ENCODE measurements at regions not wholly inside any gene's neighbourhood (a gene's known extent, or its start where the extent isn't known, plus 50 kb on each side); places are given as distances from the start of the nearest gene placed in this dataset.

GRCh38 chr3:35487376-35487775 is 151.9 kb upstream of the ARPP21 start:
- ATAC-seq (no peak), DNase-seq (no peak)
- 70 to 72% methylated on average over 2 of the region's 2 CpGs for WGBS, 2 donors
- no peaks in the 10 kb centered on the region for H3K36me3 ChIP-seq
- no peak for TF ChIP-seq CTCF (IDR thresholded peaks at IDR 0.05)
- H3K27ac ChIP-seq: no peak overlapping the region
- no peaks in the 10 kb centered on the region for H3K9me3 ChIP-seq
- peaks cover 0 to 4% (median 0%) of the 10 kb centered on the region in 9 donors for H3K4me1 ChIP-seq
- no peaks in the 10 kb centered on the region for H3K27me3 ChIP-seq
- H3K4me3 ChIP-seq: no peak overlapping the region
- intact Hi-C loops (cut with DNase I): no loop called here

GRCh38 chr3:35488526-35488925 is 150.8 kb upstream of the ARPP21 start:
- Histone ChIP-seq H3K27ac (no peak overlapping the region), H3K36me3 (no peaks in the 10 kb centered on the region), H3K4me1 (peaks cover 0 to 4% (median 0%) of the 10 kb centered on the region in 9 donors), H3K4me3 (no peak overlapping the region), H3K27me3 (no peaks in the 10 kb centered on the region), H3K9me3 (no peaks in the 10 kb centered on the region)
- no peak for TF ChIP-seq CTCF (IDR thresholded peaks at IDR 0.05)
- intact Hi-C loops (cut with DNase I): no loop called here
- DNase-seq (no peak), ATAC-seq (no peak)
- WGBS, 2 donors: 85 to 87% methylated on average over 1 of the region's 1 CpG

GRCh38 chr3:35492841-35493240 is 146.5 kb upstream of the ARPP21 start:
- Histone ChIP-seq H3K9me3 (no peaks in the 10 kb centered on the region), H3K4me1 (no peaks in the 10 kb centered on the region), H3K27ac (no peak overlapping the region), H3K27me3 (no peaks in the 10 kb centered on the region), H3K4me3 (no peak overlapping the region), H3K36me3 (no peaks in the 10 kb centered on the region)
- DNase-seq (no peak), ATAC-seq (no peak)
- TF ChIP-seq CTCF (IDR thresholded peaks at IDR 0.05): no peak
- 76 to 79% methylated on average over 2 of the region's 2 CpGs for WGBS, 2 donors
- intact Hi-C loops (cut with DNase I): no loop called here

GRCh38 chr3:35498506-35499210 is 140.7 kb upstream of the ARPP21 start:
- no peak for TF ChIP-seq CTCF (IDR thresholded peaks at IDR 0.05)
- 63 to 68% methylated on average over 4 of the region's 4 CpGs for WGBS, 2 donors
- Histone ChIP-seq H3K4me3 (no peak overlapping the region), H3K4me1 (no peaks in the 10 kb centered on the region), H3K36me3 (no peaks in the 10 kb centered on the region), H3K27me3 (peaks cover 0 to 8% (median 0%) of the 10 kb centered on the region in 7 donors), H3K9me3 (peaks cover 0 to 6% (median 0%) of the 10 kb centered on the region in 11 donors), H3K27ac (no peak overlapping the region)
- intact Hi-C loops (cut with DNase I): no loop called here
- ATAC-seq (no peak), DNase-seq (no peak)

All from heart right ventricle (tissue), 16 donors.